Femur (tissue), 1 donor: ENCODE measurements at regions not wholly inside any gene's neighbourhood (a gene's known extent, or its start where the extent isn't known, plus 50 kb on each side); places are given as distances from the start of the nearest gene placed in this dataset.

ENCODE experiments used
- DNase-seq: peaks from one replicate; pipeline ENCODE4 v3.0.0-alpha.2; 2017

DNA sequence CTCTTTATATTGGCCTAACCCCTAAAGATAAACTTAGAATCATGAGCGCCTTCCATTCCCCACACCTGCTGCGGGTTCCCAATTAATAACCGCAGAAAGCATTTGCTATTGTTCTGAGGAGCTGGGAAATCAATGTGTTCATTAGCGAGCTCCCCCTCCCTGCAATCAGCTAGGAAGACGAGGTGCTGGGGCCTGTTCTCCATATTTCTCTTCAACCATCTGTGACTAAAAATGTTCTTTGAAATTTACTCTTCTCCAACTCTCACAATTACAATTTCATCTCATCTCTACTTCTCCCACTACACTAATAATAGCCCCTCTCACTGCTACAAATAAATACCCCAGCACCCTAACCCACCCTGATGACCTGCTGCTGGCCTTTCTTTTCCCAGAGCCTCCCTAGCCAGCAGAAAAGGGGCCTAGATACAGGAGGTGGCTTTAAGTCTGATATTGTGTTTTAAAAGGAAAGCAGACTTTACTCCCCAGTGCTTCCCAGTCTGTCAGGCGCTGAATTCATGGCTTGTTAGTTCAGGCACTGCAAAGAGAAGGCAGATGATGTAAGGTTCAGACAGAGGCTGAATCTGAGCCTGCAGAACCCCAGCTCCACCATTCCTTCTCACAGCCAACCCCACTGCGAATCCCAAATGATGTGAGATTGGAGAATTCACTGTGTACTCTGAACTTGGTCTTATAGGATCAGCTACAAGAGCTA is 477.5 kb upstream of the DAB1 start:
- no peak for DNase-seq

DNA sequence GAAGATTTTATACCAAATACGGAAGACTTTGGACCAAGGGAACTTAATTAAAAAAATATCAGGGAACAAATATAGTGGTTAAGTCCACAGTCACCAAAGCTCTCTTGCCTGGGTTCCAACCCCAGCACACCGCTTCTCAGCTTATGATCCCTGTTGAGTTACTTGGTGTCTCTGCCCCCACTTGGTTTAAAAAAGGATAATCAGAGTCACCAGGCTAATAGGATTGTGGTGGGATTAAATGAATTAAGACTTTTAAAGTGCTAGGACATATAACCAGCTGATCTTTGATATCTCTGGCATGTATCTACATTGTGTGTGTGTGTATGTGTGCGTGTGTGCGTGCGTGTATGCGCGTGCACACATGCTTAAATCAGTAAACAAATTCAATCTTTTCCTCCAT is 474.7 kb upstream of the DAB1 start:
- DNase-seq = no peak

DNA sequence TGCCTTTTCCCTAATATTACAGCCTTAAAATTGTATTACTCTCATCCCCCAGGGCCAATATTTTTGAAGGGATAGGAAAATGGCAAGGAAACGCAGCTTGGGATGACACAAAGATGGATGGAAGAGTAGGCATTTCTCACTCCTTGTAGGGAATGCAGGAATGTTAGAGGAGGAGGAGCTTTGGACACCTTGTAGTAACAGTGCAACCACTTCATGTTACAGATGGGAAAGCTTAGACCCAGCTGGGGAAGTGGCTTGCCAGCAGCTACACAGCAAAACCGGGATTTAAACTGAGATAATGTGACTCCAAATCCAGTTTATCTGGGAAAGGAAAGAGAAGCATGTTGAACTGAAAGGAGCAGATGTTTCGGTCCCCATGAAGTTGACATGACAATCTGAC is 473.7 kb upstream of the DAB1 start:
- DNase-seq = no peak

DNA sequence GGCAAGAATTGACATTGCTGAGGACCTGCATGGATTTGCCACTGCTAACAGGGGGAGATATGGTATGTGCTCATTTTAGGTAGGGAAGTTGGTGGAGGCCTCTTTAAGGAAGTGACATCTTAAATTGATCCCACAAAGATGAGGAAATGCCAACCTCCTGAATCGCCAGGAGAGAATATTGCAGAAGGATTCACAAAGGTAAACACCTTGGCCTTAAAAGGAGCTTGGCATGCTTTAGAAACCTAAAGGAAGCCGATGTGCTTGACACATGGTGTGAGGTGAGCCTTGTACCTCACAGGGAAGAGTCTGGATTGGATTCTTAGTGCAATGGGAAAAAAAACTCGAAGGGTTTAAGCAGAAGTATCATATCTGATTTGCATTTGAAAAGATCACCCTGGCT is 470.5 kb upstream of the DAB1 start:
- DNase-seq = no peak

DNA sequence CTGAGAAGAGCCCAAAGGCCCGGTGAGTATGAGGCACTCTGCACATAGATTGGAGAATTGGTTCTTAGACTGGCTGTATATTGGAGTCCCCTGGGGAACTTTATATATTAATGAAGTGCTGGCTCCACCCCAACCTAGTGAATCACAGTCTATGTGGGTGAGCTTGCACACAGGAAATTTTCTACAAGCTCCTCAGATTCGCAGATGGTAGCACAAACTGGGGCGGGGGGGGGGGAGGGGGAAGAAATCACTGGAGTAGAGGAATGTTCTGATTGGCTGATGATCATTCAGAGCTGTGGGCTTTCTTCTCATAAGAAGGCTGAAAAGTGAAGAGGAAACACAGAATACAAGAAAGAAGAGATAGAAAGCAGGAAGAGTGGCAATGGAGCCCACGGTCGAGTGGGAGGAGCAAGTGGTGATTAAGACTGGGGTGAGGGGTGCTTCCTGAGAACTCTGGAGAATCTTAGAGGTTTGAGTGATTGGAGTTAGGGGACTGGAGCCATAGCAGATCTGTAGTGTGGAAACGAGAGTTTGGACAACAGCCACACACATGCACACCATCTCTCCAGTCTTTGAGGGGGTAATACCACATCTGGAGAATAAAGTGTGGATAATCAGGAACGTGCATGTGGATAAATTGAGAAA is 465.9 kb upstream of the DAB1 start:
- no peak for DNase-seq

DNA sequence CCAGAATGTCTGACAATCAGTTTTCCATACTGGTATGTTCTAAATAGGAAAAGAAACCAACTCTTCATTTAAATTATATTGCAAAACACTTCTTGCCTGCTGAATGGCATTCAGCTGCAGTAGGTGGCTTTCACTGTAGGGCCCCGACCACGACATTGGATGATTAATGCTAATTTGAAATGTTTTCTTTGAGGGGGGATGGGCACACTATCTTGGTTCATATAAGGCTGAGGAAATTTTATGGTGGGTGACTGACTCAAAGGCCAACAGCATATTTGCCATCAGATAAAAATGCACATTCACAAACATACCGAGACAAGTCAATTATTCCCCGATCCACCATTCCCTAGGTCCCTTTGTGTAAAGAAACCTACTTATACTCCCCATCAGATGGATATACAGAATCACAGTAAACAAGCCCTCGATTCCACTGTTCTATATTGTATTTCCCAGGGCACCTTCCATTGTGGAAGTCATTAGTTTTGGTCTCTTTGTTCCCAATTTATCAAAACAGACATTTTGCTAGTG is 464.2 kb upstream of the DAB1 start:
- DNase-seq = no peak

DNA sequence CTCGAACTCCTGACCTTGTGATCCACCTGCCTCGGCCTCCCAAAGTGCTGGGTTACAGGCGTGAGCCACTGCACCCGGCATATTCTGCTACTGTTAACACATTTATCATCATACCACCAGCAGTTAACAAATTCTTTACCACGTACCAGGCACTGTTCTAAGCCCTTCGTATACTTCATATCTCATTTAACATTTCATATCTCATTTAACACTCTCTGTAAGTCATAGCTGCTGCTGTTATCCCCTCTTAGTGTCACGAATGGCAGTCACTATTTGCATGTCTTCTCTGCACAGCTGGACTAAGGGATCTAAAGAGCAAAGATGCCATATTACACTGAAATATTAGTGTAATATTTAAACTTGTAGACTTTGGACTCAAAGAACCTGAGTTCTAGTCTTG is 462.5 kb upstream of the DAB1 start:
- no peak for DNase-seq

DNA sequence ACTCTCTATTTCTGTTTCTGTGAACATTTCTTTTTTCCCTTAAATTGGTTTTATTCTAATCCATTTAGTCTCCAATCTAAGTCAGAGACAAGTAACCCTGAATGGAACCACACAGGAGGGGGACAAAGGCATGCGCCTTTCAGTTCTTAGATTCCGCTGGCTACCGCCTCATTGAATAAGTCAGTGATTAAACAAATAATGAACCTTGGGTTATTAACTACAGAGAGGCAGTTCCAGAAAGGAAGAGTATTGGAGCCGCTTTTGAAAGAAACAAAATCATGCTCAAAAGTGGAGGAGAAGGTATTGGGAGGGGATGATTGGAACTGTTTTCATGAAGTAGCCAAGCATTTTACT is 459.8 kb upstream of the DAB1 start:
- DNase-seq = no peak

DNA sequence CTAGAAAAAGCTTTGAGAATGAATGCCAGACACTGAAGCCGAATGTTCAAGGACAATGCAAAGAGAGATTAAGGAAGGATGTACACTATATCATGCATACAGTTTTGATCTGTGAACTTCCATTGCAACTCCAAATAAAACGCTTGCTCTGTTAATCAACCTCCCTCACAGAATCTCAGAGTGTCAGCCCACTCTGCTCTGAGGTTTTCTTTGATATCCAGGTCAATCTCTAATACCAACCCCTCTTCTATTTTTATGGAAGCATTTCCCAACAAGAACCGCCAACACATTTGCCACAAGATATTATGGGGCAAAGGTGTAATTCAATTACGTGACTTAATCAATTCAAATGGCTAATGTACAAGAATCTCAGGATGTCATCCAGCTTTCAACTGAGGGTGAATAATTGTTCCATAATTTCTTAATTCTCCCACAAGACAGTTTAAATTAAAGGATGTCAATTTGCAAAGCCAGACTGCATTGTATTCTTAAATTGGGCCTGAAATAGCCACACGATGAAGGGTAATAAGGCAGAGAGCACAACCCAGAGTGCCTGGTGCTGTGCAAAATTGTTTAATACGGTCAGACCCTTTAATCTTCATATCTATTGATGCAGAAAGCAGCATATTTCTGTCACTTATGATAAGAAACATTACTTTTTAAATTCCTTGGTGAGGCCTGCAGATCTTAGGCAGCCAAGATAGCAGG is 459.2 kb upstream of the DAB1 start:
- no peak for DNase-seq

DNA sequence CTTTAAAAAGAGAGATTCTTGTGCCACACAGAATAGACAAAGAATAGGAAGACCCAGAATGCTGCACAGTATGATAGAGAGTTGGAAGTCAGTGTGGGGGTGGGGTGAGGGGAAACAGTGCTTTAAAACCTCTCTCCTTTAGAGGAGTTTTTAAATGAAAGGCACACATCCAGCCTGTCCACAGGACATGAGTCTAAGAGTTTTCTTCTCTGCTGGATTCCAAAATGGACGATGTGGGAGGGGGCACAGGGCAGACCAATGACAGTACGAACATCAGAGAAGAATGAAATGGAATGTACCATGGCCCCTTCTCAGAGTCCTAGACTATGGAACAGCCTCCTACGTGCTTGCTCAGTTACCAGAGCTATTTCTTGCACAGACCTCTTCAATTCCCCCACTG is 458.2 kb upstream of the DAB1 start:
- DNase-seq = no peak

DNA sequence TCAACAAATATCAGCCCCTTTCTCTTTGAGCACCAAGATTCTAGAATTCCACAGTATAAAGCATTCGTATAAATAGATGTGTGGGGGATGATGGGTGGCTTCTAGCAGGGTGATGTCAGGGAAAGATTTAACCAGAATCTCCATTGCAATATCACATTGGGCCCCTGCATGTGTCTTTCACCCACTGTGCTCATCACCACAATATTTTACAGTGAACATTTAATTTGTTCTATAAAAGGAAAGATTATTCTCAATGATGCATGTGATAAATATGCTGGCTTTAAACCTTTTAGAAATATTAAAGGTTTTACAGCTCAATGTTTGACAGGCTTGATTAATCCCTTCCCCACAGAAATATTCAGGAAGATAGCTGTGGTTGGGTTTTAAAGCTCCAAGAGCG is 457.8 kb upstream of the DAB1 start:
- DNase-seq = no peak

DNA sequence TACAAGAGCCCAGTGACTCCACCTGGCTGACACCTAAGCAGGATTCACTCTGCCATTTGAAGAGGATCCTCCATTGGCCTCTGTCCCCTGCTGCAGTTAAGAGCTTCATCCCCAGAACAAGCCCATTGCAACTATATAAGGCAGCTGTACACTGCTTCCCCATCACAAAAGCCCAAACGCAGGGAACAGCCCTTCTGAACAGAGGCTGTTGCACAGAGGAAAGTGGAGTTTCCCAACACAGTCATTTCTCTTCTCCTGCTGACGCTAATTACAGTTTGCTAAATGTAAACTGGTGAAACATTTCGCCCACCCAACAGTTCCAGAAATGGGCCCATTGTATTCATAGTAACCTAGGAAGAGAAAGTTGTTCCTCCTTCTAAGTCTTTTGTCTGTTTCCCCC is 455.8 kb upstream of the DAB1 start:
- no peak for DNase-seq

DNA sequence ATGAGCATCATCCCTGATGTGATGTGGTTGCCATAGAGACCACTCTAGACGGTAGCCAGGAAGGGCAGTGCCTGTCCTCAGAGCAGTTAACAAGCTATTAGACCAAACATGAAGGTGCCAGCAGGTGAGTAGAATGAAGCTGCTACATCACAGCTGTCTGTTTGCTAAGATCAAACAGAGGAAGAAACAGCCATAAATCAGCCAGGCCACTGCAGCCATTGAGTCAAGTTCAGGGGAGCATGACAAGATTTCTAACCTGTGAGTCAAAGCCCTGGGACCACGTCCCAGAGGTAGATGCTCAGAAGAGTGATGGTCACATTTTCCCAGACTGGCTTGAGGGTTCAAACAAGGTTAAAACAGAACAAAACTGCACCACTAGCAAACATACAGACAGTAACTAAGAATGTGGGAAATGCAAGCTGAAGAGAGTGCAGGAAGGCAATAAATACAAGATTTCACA is 450.6 kb upstream of the DAB1 start:
- DNase-seq = no peak

DNA sequence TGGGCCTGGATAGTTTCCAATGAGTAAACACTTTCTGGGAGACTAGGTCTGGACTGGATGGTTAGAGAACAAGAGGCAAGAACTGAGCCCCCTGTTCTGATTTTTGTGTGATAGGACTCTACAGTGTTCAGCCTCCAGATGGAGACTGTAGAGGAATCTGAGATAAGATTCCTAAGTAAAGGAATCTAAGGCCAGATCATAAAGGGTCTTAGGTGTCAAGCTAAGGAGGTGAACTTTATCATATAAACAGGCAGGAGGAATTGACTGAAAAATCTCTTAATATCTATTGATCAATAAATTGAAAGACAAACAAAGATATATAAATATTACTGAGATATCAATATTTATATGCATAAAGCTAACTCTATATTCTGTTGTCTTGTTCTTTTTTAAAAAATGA is 449.1 kb upstream of the DAB1 start:
- no peak for DNase-seq

DNA sequence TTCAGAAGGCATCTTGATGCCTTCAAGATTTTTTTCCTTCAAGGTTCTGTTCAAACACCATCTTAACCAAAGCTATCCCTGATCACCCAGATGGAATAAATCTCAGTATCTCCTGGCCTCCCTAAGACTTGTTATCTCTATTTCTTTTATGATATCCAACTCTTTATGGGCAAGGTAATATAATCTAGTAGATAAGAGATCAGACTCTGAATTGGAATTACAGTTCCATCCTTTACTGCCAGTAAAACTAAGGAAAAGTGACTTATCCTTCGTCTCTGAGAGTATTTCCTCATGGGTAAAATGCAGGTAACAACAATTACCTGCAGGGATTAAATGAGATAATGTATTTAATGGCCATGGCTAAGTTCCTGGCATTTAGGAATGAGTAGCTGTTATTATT is 445.0 kb upstream of the DAB1 start:
- DNase-seq = no peak

DNA sequence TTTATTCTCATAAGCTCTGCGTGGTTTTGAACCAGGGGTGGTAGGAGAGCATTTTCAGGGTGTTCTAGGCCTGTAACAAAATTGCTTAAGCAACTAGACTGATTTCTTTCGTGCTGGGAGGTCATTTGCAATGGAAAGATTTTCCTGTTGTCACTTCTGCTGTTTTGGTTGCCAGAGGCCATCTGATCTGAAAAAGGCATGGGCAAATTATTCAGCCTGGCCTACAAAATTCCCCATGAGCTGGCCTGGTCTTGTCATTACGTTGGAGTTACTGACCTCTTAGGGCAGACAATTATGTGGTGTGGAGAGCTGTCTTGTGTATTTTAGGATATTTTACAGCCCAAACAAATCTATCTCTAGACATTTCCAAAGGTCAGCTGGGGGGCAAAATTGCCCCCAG is 444.4 kb upstream of the DAB1 start:
- no peak for DNase-seq

DNA sequence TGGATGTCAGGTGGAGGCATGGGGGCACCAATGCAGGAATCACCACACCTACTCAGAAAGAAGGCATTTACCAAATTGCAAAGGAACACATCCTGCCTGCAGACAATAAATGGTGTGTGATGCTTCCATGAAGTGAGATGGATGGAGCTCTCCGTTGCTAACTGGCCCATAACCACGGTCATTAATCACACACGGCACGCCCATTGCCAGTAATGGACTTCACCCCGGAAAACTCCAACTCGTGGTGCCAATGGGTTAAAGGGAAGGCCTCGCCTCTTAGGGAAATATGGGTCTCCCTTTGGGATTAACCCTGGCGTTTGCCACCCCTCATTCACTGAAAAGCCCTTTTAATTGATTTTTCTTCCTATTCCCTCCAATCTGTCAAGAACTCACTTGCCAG is 443.1 kb upstream of the DAB1 start:
- no peak for DNase-seq

DNA sequence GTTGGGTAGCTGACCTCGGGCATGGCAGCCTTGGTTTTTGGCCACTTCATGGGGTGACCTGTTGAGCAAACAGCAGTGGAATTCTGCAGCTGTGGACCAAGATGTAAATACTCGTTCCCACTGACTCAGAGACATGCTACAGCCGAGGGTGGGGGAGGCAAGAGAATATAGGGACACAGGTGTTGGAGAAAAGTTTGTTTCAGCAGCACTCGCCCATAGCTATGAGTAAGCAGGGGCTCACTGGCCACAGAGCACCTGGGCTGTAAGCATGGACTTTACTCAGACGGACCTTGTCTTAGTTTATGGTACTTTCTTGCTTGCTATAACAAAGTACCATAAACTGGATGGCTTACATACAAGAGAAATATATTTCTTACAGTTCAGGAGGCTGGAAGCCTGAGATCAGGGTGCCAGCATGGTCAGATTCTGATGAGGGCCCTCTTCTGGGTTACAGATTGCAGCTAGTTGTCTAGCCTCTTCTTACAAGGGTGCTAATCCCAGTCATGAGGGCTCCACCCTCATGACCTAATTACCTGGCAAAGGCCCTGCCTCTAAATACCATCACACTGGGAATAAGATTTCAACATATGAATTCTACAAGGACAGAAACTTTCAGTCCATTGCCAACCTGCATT is 437.2 kb upstream of the DAB1 start:
- DNase-seq = no peak

DNA sequence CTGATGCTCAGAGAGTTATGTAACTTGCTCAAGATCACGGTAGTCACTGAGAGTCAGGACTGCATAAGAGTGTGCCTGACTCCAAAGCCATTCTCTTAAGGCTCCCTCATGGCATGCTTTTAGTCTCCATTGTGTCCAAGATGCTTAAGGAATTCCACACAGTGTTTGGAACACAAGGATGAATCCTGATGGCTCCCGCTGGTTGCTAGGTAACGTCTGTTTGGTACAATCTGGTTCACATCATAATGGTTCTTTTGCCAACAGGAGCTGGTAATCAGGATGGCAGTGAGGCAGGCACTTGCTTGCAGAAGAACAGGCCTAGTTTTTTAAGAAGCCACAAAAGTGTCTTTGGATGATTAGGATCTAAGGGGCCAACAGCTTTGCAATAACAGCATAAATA is 436.5 kb upstream of the DAB1 start:
- DNase-seq = no peak

DNA sequence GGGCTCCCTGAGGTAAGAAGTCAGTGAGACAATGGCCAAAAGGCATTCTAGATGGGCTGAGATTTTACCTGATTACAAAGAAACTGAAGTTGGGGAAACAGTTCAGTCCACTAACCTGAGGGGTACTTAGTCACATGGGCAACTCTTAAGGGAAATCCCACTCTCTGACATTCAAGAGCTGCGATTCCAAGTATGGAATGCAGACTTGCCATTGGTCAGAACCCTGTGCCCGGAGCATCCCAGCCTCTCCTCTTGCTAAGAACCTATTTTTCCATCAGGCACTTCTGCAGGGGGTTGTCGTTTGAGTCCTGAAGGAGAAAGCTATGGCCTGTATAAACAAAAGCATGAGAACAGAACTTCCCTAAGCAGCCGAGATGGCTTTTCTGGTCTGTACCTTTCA is 434.9 kb upstream of the DAB1 start:
- no peak for DNase-seq

DNA sequence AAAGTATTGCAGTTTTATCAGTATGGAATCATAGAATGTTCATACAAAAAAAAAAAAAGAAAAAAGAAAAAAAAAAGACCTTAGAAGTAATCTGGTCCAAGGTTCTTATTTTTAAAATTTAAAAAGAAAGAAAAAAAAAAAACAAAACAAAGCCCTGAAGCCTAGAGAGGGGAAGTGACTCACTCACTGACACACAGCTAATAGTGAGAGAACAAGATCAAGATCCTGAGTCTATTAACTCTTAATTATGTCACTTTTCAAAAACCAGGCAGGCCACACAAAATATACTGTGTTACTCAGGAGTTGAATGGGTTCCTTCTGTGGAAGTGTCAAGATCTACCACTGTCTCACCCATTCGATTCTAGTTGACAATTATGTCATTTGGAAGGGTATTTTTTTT is 433.9 kb upstream of the DAB1 start:
- no peak for DNase-seq

DNA sequence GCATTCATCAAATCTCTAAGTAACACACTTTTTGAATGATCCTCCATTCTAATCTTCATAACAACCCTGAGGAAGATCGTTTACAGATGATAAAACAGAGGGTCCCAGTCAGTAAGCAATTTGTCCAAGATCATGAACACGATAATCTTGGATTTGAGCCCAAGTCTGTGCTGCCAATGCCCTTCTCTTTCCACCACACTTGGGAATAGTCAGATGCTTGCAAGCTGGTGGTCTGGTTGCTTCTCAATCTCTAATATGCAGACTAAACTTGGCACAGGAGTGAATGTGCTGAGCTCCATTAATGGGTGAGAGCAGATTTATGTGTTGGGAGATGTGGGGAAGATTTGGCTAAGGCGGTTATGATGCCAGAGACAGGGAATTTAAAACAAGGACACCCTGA is 430.6 kb upstream of the DAB1 start:
- no peak for DNase-seq

DNA sequence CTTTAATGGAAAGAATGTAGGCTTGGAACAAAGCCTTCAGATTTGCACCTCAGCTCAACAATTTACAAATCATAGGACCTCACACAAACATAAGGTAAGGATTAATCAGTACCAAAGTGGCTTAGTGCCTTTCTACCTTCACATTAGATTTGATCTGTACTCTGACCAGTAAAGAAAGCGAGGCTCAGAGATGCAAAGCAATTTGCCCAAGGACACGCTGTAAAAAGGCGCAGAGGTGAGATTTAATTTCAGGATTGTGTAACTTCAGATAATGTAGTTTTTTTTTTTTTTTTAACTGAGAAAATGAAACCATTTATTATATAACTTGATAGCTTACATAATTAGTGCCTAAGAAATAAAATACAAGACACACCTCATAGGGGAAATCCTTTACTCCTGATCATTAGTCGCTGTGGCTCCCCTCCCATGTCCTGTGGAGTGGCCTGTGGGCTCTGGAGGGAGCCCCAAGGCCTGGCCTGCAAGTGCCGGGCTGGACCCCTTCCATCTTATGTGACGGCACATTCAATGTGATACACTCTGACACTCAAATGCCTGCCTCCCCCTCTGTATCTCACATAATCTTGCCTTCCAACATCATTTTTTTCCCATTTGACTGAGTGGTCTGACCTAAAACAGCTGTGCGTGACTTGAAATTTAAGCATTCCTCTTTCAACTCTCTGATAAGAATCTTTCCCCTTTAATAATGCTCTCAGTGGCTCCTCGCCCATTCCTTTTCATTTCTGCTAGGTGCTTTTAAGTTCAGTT is 426.5 kb upstream of the DAB1 start:
- DNase-seq = no peak
